ENCODE measurements at regions not wholly inside any gene's neighbourhood (a gene's known extent, or its start where the extent isn't known, plus 50 kb on each side); places are given as distances from the start of the nearest gene placed in this dataset.

- peaks cover 13% of the 10 kb centered on the region for H3K4me1 Mint-ChIP-seq
- H3K27me3 Mint-ChIP-seq (ENCODE audit: low read depth), result no peaks in the 10 kb centered on the region
- no peaks in the 10 kb centered on the region for H3K9me3 Mint-ChIP-seq
- no peak for DNase-seq (ENCODE audit: low spot score in 2 of 2, unreplicated experiment in 2 of 2)
- H3K36me3 Mint-ChIP-seq, result no peaks in the 10 kb centered on the region
- H3K4me3 Mint-ChIP-seq, result no peak overlapping the region
- TF ChIP-seq CTCF (IDR thresholded peaks at IDR 0.05; ENCODE audit: unreplicated experiment), result no peak
- no peak overlapping the region for H3K27ac Mint-ChIP-seq
Observed at GRCh38 chr10:33930079-33930478, 595.6 kb upstream of the NRP1 start.

GRCh38 chr10:33927347-33927746 lies 592.9 kb upstream of the NRP1 start:
- Mint-ChIP-seq H3K27ac (no peak overlapping the region), H3K9me3 (no peaks in the 10 kb centered on the region), H3K4me3 (no peak overlapping the region), H3K4me1 (peaks cover 13% of the 10 kb centered on the region), H3K27me3 (ENCODE audit: low read depth) (no peaks in the 10 kb centered on the region), H3K36me3 (no peaks in the 10 kb centered on the region)
- DNase-seq (ENCODE audit: low spot score in 2 of 2, unreplicated experiment in 2 of 2), result no peak
- no peak for TF ChIP-seq CTCF (IDR thresholded peaks at IDR 0.05; ENCODE audit: unreplicated experiment)

- Mint-ChIP-seq H3K36me3 (no peaks in the 10 kb centered on the region), H3K4me3 (no peak overlapping the region), H3K27ac (no peak overlapping the region), H3K27me3 (ENCODE audit: low read depth) (no peaks in the 10 kb centered on the region), H3K4me1 (peaks cover 8% of the 10 kb centered on the region), H3K9me3 (peaks cover 10% of the 10 kb centered on the region)
- no peak for TF ChIP-seq CTCF (IDR thresholded peaks at IDR 0.05; ENCODE audit: unreplicated experiment)
- no peak for DNase-seq (ENCODE audit: low spot score in 2 of 2, unreplicated experiment in 2 of 2)
Observed at GRCh38 chr10:33921970-33922605, 587.6 kb upstream of the NRP1 start.

GRCh38 chr10:33920351-33920750 lies 585.9 kb upstream of the NRP1 start:
- H3K27me3 Mint-ChIP-seq (ENCODE audit: low read depth), result no peaks in the 10 kb centered on the region
- no peak overlapping the region for H3K27ac Mint-ChIP-seq
- peaks cover 10% of the 10 kb centered on the region for H3K9me3 Mint-ChIP-seq

GRCh38 chr10:33919244-33919643 lies 584.8 kb upstream of the NRP1 start:
- no peak for DNase-seq (ENCODE audit: low spot score in 2 of 2, unreplicated experiment in 2 of 2)
- H3K27me3 Mint-ChIP-seq (ENCODE audit: low read depth), result no peaks in the 10 kb centered on the region
- H3K4me3 Mint-ChIP-seq, result no peak overlapping the region
- peaks cover 10% of the 10 kb centered on the region for H3K9me3 Mint-ChIP-seq
- no peak overlapping the region for H3K27ac Mint-ChIP-seq
- no peak for TF ChIP-seq CTCF (IDR thresholded peaks at IDR 0.05; ENCODE audit: unreplicated experiment)
- peaks cover 6% of the 10 kb centered on the region for H3K4me1 Mint-ChIP-seq
- H3K36me3 Mint-ChIP-seq, result no peaks in the 10 kb centered on the region

More at GRCh38 chr10:33920351-33920750, 585.9 kb upstream of the NRP1 start:
- DNase-seq (ENCODE audit: low spot score in 2 of 2, unreplicated experiment in 2 of 2), result no peak
- H3K36me3 Mint-ChIP-seq, result no peaks in the 10 kb centered on the region
- no peak for TF ChIP-seq CTCF (IDR thresholded peaks at IDR 0.05; ENCODE audit: unreplicated experiment)
- H3K4me1 Mint-ChIP-seq, result peaks cover 6% of the 10 kb centered on the region
- no peak overlapping the region for H3K4me3 Mint-ChIP-seq

All from mesothelial cell of epicardium (in vitro differentiated cells).